ENCODE measurements at regions not wholly inside any gene's neighbourhood (a gene's known extent, or its start where the extent isn't known, plus 50 kb on each side); places are given as distances from the start of the nearest gene placed in this dataset.
"Not testable (repeated sequence)": the region's sequence is repeated elsewhere in the genome, so short reads cannot be mapped to it uniquely, and the experiment has no call there.

DNA sequence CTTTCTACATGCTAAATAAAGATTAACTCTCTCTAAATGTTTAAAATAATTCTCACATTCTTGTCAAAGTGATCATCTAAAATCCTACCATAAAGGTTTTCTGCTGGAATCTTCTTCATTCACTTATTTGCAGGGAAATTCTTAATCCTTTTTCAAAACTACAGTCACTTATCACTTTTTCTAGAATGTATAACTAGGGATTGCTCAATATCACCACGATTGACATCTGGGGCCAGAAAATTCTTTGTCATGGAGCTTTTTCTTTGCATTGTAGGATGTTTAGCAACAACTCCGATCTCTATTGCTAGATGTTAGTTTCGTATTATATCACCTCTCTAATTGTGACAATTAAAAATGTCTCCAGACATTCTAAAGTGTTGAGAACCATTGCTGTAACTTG lies 344.9 kb upstream of the PIK3R1 start:
- no peak for DNase-seq (ENCODE audit: low read depth)
- TF ChIP-seq CTCF (IDR thresholded peaks at IDR 0.05; ENCODE audit: insufficient read depth, low read length) = no peak
- H3K4me3 ChIP-seq (ENCODE audit: low read depth, low read length) = no peak overlapping the region

DNA sequence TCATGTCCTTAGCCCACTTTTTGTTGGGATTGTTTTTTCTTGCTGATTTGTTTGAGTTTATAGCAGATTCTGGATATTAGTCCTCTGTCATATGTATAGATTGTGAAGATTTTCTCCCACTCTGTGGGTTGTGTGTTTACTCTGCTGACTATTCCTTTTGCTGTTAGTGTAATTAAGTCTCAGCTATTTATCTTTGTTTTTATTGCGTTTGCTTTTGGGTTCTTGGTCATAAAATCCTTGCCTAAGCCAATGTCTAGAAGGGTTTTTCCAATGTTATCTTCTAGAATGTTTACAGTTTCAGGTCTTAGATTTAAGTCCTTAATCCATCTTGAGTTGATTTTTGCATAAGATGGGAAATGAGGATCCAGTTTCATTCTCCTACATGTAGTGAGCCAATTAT lies 351.2 kb upstream of the PIK3R1 start:
- H3K4me3 ChIP-seq (ENCODE audit: low read depth, low read length); DNase-seq (ENCODE audit: low read depth): not testable (repeated sequence)

DNA sequence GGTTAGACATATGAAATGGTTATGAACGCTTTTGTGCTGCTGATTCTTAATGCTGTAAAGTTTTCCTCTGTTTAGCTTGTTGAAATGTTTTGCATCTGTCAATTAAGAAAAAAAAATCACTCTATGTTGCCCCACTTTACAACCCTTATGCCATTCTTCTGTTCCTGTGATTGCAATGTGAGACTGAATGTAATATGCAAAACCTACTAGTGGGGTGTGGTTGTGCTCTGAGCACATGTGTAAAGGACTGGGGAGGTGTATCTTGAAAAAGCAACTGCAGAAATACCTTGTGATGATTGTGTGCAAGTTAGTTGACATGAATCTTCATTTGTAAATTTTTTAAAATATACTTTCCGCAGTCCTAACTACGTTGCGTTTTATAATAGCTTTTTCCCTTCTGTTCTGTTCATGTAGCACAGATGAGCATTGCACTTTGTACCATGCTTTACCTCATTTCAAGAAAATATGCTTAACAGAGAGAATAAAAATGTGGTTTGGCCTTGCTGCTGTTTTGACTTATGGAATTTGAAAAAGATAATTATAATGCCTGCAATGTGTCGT lies 357.0 kb upstream of the PIK3R1 start:
- no peak for TF ChIP-seq CTCF (IDR thresholded peaks at IDR 0.05; ENCODE audit: insufficient read depth, low read length)
- H3K4me3 ChIP-seq (ENCODE audit: low read depth, low read length) = no peak overlapping the region

DNA sequence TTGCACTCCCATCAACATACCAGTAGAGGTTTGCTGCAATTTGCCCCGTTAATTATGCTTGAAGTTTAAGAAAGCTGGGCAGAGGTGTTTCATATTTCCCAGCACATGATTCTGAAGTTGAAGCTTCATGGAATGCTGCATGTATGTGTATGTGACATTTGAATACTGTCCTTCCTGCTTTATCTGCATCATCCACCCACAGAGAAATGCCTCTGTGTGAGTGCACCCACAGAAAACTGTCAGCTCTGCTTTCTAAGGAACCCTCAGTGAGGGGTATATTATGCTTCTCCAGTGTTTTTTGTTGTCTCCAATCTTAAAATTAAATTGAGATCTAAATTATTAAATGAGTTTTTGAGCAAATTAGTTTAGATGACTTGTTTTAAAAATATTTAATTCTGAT lies 358.1 kb upstream of the PIK3R1 start:
- TF ChIP-seq CTCF (IDR thresholded peaks at IDR 0.05; ENCODE audit: insufficient read depth, low read length) = no peak
- H3K4me3 ChIP-seq (ENCODE audit: low read depth, low read length) = no peak overlapping the region
- DNase-seq (ENCODE audit: low read depth) = no peak

More for the DNA sequence above, 357.0 kb upstream of the PIK3R1 start:
- DNase-seq (ENCODE audit: low read depth) = no peak

- DNase-seq (ENCODE audit: low read depth) = no peak
- H3K4me3 ChIP-seq (ENCODE audit: low read depth, low read length) = no peak overlapping the region
- no peak for TF ChIP-seq CTCF (IDR thresholded peaks at IDR 0.05; ENCODE audit: insufficient read depth, low read length)
These were observed 360.0 kb upstream of the PIK3R1 start for GRCh38 chr5:67855523-67855922.

DNA sequence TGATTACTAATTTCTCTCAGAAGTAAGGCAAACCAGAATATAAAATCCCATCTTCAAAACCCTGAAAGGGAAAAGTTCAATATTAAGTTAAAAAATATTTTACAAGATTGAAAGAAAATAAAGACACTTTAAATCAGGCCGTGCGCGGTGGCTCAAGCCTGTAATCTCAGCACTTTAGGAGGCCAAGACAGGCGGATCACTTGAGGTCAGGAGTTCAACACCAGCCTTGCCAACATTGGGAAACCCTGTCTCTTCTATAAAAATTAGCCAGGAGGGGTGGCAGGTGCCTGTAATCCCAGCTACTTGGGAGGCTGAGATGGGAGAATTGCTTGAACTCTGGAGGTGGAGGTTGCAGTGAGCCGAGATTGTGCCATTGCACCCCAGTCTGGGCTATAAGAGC lies 364.6 kb upstream of the PIK3R1 start:
- DNase-seq (ENCODE audit: low read depth); H3K4me3 ChIP-seq (ENCODE audit: low read depth, low read length): not testable (repeated sequence)

DNA sequence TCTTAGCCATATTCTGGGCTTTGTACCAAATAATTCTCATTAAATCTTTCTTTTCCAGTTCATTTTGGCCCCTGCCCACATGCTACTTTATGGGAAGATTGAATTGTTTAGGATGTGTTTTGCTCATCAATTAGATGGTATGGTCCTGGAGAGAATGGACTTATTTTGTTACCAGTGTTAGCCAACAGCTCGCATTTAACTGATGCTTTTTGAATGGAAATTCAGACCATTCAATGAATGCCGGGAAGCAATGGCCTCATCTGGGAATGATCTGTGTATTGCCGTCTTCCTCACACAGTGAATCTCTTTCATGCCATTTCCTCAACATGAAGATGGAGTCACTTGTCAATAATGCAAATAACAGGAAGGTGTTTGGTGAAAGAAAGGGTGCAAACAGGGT lies 370.6 kb upstream of the PIK3R1 start:
- no peak for TF ChIP-seq CTCF (IDR thresholded peaks at IDR 0.05; ENCODE audit: insufficient read depth, low read length)
- DNase-seq (ENCODE audit: low read depth) = no peak
- no peak overlapping the region for H3K4me3 ChIP-seq (ENCODE audit: low read depth, low read length)

DNA sequence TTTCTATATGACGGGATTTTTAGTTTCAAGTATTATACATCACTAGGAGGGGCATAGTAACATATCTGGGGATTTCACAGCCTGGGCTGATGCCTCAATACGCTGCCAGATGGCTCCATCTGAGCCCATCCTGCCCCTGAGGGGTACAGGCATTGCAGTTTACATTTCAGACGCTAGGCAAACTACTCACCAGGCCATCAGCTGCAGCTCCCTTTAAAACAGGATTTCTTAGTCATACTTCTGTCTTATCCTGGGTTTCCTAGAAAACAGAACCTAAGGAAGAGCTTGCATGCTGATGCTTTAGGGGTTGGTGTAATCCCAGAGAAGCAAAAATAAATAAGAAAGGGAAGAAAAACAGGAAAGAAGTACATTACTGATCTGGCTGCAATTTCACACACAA lies 372.8 kb upstream of the PIK3R1 start:
- peak; percentile 12 for TF ChIP-seq CTCF (IDR thresholded peaks at IDR 0.05; ENCODE audit: insufficient read depth, low read length)

DNA sequence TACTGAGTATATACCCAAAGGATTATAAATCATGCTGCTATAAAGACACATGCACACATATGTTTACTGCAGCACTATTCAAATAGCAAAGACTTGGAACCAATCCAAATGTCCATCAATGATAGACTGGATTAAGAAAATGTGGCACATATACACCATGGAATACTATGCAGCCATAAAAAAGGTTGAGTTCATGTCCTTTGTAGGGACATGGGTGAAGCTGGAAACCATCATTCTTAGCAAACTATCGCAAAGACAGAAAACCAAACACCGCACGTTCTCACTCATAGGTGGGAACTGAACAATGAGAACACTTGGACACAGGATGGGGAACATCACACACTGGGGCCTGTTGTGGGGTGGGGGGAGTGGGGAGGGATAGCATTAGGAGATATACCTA lies 378.3 kb upstream of the PIK3R1 start:
- not testable (repeated sequence) for DNase-seq (ENCODE audit: low read depth); H3K4me3 ChIP-seq (ENCODE audit: low read depth, low read length)

More for the DNA sequence above, 372.8 kb upstream of the PIK3R1 start:
- peak; percentile 11 for DNase-seq (ENCODE audit: low read depth)
- no peak overlapping the region for H3K4me3 ChIP-seq (ENCODE audit: low read depth, low read length)

DNA sequence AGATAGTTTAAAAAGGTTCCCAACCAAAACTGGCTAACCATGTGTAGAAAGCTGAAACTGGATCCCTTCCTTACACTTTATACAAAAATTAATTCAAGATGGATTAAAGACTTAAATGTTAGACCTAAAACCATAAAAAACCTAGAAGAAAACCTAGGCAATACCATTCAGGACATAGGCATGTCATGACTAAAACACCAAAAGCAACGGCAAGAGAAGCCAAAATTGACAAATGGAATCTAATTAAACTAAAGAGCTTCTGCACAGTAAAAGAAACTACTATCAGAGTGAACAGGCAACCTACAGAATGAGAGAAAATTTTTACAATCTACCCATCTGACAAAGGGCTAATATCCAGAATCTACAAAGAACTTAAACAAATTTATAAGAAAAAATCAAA lies 379.1 kb upstream of the PIK3R1 start:
- DNase-seq (ENCODE audit: low read depth); H3K4me3 ChIP-seq (ENCODE audit: low read depth, low read length): not testable (repeated sequence)

Data from fibroblast of the aortic adventitia (primary cell).